ENCODE measurements at regions not wholly inside any gene's neighbourhood (a gene's known extent, or its start where the extent isn't known, plus 50 kb on each side); places are given as distances from the start of the nearest gene placed in this dataset.

DNA sequence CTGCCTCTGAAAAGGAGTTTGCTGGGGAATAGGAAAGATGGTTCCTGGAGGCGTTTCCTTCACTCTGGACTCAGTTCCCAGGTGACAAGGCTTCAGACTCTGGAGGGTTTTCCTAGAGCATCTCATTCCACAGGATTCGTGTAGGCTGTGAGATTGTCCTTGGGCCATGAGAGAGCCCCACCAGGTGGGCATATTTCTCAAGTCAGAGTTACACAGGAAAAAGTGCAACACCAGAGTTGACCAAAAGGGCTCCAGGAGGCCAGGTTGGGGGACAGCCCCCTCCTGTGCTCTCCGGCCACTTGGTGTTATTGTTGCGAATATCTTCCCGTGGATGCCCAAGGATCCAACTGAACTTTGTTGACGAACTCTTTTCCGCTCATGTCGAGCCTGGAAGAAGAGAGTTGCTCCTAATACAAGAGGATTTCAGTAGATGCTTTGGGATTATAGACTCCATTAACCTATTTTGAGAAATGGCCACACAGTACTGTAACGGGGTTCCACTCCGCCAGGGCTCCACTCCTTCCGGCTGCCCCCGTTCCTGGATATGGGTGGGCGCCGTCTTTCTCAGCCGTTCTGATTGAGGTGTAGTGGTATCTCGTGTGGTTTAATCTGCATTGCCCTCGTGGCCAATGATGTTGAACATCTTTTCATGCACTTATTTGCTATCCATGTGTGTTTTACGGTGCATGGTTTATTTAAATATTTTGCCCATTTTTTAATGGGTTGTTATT lies 580.3 kb downstream of the BRD1 start:
- DNase-seq (ENCODE audit: low read depth in 2 of 2): no peak

GRCh38 chr22:49244466-49245420 lies 582.9 kb downstream of the BRD1 start:
- no peak for DNase-seq (ENCODE audit: low read depth in 2 of 2)

- no peak for DNase-seq (ENCODE audit: low read depth in 2 of 2)
Measured at GRCh38 chr22:49243965-49244364, 583.7 kb downstream of the BRD1 start.

DNA sequence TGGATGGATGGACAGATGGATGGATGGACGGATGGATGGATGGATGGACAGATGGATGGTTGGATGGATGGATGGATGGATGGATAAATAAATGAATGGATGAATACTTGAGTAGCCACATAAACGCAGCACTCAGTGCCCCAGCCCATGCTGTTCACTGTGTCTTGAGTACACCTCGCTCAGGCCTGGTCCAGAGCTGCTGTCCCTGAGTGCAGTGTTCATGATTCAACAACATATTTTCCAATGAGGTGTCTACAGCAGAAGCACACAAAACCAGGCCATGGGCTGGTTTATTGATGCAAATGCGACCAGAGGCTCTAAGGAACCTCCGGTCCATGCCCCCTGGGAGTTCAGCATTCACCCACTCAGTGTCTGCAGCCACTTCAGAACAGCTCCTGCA lies 584.3 kb downstream of the BRD1 start:
- no peak for DNase-seq (ENCODE audit: low read depth in 2 of 2)

- no peak for DNase-seq (ENCODE audit: low read depth in 2 of 2)
Measured at GRCh38 chr22:49242480-49242879, 585.2 kb downstream of the BRD1 start.

DNA sequence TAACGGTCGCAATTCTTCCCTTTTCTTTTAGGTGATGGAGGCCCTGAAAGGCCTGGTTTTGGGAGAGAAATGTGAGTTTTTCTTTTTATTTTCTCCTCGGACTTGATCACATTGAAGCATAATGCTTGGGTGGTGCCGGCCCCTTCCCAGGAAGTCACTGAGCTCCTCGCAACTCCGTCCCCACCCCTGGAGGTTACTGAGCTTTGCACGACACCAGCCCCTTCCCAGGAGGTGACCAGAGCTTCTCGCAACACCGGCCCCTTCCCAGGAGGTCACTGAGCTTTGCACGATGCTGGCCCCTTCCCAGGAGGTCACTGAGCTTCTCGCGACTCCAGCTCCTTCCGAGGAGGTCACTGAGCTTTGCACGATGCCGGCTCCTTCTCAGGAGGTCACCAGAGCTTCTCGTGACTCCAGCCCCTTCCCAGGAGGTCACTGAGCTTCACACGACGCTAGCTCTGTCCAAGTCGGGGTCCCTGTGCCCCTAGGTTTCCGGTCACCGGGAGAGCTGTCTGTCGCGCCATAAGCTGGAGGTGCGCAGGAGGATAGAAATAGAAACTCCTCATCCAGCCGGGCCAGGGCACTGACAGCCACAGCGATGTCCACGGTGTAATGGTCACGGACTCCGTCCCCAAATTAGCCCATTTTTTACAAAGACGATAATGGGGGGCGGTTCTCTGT lies 586.4 kb downstream of the BRD1 start:
- no peak for DNase-seq (ENCODE audit: low read depth in 2 of 2)

GRCh38 chr22:49240472-49240871 lies 587.2 kb downstream of the BRD1 start:
- DNase-seq (ENCODE audit: low read depth in 2 of 2): no peak

GRCh38 chr22:49240016-49240380 lies 587.7 kb downstream of the BRD1 start:
- DNase-seq (ENCODE audit: low read depth in 2 of 2): no peak

DNA sequence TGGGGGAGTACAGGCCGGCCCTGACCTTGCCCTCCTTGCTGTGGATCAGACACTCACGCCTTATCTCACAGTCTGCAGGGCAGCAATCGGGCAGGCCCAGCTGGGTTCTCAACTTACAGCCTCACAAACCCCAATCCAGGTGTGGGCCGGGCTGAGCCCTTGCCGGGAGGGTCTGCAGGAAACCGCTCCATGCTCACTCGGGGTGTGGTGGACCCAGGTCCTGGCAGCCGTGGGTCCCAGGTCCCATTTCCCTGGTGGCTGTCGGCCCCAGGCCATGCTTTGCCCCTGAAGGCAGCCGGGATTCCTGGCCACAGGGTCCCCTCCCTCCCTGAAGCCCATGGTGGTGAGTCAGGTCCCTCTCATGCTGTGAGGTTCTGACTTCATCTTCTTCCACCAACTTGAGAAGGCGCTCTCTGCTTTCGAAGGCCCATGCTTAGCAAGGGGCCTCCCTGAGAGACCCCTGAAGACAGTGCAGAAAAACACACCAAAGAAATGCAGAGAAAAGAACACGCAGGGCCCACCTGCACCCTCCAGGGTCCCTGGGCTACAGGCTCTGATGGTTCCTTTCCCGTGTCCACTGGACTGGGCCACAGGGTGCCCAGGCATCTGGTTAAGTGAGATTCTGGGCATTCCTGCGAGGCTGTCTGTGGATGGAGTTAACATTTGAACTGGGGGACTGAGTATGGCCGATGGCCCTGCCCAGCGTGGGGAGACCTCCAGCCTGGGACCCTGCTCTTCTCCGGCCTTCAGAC lies 588.2 kb downstream of the BRD1 start:
- DNase-seq (ENCODE audit: low read depth in 2 of 2): no peak

DNA sequence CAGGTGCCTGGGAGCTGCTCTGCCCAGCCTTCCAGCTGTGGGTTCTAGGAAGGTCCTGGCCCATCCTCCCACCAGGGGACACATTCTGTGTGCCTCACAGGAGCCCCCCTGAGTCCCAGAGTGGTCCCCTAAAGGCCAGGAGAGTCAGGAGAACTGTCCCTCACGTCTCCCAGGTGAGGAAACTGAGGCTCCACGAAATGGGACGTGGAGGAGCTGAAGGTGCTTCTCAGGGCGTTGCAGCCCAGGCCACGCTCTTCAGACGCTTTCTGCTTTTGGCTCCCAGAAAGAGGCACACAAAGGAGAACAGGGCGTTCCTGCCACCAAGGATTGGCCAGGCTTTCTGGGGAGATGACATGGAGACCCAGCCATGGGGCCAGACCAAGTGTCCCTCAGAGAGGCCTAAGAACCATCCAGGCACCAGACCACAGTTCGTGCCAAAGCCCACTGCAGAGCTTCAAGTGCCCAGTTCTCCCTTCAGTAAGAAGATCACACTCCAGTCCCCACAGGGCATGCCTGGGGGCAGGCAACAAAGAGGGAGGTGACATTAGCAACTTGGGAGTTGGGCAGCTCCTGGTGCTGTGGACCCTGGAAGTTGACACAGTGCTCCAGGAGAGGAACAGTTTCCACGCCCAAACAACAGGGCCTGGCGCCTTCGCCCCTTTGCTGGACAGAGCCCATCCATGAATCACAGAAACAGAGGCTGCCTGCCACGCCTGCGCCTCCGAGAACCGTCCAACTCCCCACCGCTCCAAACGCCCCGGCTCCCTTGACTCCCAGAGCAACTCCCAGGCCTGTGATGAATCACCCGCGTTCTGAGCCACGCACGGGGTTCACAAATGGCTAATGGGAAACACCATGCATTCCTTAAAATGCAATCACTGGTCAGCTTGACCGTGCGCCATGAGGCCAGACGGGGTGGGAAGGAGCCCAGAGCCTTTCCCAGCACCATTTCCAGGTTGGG lies 589.2 kb downstream of the BRD1 start:
- DNase-seq (ENCODE audit: low read depth in 2 of 2): no peak

DNA sequence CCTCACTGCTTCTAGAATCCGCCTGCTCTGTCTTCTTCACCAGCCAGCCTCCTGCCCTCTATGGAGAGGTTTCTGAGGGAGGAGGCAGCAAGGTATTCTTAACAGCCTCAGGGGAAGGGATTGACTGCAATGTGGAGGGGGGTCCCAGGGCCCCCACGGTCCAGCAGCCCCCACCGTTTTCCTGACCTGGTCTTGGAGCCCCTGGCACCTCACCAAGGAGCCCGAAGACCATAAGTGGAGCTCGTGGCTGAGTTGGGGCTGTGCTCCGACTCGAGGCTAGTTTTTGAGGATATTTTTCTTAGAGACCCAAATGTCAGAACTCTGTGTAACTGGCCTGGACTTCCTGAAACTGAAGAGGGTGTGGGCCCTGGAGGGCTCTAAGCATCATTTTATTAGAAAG lies 590.0 kb downstream of the BRD1 start:
- no peak for DNase-seq (ENCODE audit: low read depth in 2 of 2)

- no peak for DNase-seq (ENCODE audit: low read depth in 2 of 2)
Measured at GRCh38 chr22:49237279-49237678, 590.4 kb downstream of the BRD1 start.

DNA sequence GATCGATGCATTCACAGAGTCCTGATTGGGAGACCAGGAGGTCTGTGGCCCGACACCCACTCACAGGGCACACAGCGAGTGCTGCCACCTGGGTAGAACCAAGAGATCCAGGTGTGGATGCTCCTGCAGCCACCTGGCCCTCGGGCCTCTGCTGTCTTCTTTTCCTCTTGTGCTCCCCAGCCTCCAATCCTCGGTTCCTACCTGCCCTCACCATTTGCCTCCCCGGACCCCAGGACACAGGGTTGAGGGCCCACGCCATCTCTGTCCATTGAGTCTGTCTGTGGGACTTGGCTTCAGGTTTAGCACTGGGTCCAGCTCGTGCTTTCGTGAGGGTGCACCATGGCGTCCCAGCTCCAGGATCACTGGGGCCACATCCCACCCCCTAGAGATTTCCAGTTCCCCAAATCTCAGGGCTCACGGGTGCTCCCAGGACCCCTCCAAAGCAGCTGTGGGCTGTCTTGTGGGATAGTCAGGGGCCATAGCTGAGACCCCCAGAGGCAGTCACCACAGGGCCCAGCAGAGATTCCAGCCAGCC lies 591.1 kb downstream of the BRD1 start:
- DNase-seq (ENCODE audit: low read depth in 2 of 2): no peak

- DNase-seq (ENCODE audit: low read depth in 2 of 2): no peak
Measured at GRCh38 chr22:49235463-49236300, 592.0 kb downstream of the BRD1 start.

DNA sequence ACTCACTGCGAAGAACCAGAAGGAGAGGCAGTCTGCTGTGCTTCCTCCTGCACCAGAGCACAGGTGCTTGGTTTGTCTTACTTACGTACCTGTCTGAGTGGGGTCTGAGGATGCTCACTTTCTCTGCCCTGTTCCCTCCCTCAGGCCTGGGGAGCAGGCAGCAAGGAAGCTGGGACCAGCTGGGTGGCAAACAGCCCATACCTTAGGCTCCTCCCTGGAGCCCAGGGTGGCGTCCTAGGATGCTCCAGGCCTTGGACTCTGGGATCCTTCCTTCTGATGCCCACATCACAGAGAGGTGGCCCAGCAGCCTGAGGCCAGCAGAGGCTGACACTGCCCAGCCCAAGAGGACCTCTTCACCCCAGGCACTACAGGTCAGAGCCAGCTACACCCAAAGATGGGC lies 593.2 kb downstream of the BRD1 start:
- no peak for DNase-seq (ENCODE audit: low read depth in 2 of 2)

DNA sequence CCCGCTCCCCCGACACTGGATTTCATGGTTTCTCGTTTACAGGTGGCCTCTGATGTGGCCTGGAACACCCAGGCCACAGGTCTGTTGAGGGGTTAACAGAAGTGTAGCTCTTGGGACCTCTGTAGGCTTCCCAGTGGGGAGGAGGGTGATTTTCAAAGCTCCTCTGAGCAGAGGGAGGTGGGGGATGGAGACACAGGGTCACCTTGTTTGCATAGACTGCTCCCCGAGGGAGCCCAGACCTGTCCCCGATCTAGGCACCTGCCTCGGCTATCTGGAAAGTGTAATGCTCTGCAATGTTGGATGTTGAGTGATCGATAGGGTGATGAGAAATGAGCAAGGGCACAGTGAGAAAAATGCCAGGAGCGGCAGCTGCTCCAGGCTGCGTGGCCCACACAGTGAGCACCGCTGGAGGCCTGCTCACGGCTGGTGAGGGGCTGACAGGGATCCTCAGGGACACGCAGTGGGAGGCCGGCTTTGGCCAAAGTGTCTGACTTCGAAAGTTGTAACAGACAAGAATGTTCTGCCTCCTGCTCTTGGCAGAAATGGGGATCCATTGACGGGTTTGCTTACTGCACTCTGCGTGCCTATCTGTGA lies 594.1 kb downstream of the BRD1 start:
- no peak for DNase-seq (ENCODE audit: low read depth in 2 of 2)

- DNase-seq (ENCODE audit: low read depth in 2 of 2): no peak
Measured at GRCh38 chr22:49232319-49233067, 595.2 kb downstream of the BRD1 start.

GRCh38 chr22:49230194-49230577 lies 597.5 kb downstream of the BRD1 start:
- DNase-seq (ENCODE audit: low read depth in 2 of 2): no peak
